Ishikawa (cell line): ENCODE measurements at regions not wholly inside any gene's neighbourhood (a gene's known extent, or its start where the extent isn't known, plus 50 kb on each side); places are given as distances from the start of the nearest gene placed in this dataset.

ENCODE experiments used
- CEBPB ChIP-seq: IDR thresholded peaks from 2 replicates; pipeline ENCODE4 v1.6.1; 2012
- CREB1 ChIP-seq: IDR thresholded peaks from 2 replicates; pipeline ENCODE4 v1.6.1; 2012; ENCODE audit warnings: low read depth
- EGR1 ChIP-seq: IDR thresholded peaks from 2 replicates; pipeline ENCODE4 v1.6.1; 2012
- EP300 ChIP-seq: IDR thresholded peaks from 2 replicates; pipeline ENCODE4 v1.6.1; 2012; ENCODE audit warnings: borderline replicate concordance
- FOXM1 ChIP-seq: IDR thresholded peaks from 2 replicates; pipeline ENCODE4 v1.6.1; 2012; ENCODE audit warnings: low read depth, borderline replicate concordance
- NFIC ChIP-seq: IDR thresholded peaks from 2 replicates; pipeline ENCODE4 v1.6.1; 2012
- RAD21 ChIP-seq: IDR thresholded peaks from 2 replicates; pipeline ENCODE4 v1.6.1; 2012; ENCODE audit warnings: low read depth
- TAF1 ChIP-seq: IDR thresholded peaks from 2 replicates; pipeline ENCODE4 v1.6.1; 2012; ENCODE audit warnings: low read depth, mild to moderate bottlenecking
- TCF12 ChIP-seq: IDR thresholded peaks from 2 replicates; pipeline ENCODE4 v1.6.1; 2012; ENCODE audit warnings: low read depth
- YY1 ChIP-seq: IDR thresholded peaks from 2 replicates; pipeline ENCODE4 v1.6.1; 2012; ENCODE audit warnings: low read depth
- ZBTB7A ChIP-seq: IDR thresholded peaks from 2 replicates; pipeline ENCODE4 v1.6.1; 2012; ENCODE audit warnings: low read depth
- TF ChIP-seq, protein P1 (sequence below): IDR thresholded peaks from 2 replicates; pipeline ENCODE4 v1.6.1; 2012; ENCODE audit warnings: low read depth, mild to moderate bottlenecking
- TF ChIP-seq, protein P2 (sequence below): IDR thresholded peaks from 2 replicates; pipeline ENCODE4 v1.6.1; 2012
- TF ChIP-seq, protein P3 (sequence below): IDR thresholded peaks from 2 replicates; pipeline ENCODE4 v1.6.1; 2012

DNA sequence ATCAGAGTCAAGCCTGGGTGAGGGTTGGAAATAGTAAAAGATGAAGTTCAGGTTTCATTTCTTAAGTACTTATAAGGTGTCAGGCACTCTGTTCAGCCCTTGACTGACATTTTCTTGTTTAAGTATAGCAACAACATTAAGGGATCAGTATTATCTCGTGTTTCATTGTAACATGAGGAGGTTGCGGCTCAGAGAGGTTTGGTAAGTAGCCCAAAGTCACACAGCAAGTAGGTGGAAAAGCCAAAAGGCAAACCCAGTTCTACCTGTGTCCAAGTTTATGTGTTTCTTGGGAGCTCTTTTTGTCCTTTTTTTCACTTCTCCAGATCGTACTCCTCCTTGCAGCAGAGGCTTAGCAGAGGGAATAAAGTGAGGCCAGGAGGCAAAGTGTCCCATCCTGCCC, 337.5 kb upstream of the KLF3 start:
- TF ChIP-seq EP300 = no peak
- no peak for TF ChIP-seq CEBPB
- TF ChIP-seq CREB1 = no peak
- TF ChIP-seq FOXM1 = no peak
- TF ChIP-seq RAD21 = no peak
- no peak for TF ChIP-seq TCF12
- no peak for TF ChIP-seq NFIC
- no peak for TF ChIP-seq EGR1
- TF ChIP-seq YY1 = no peak
- no peak for TF ChIP-seq TAF1
- TF ChIP-seq, protein P1, sequence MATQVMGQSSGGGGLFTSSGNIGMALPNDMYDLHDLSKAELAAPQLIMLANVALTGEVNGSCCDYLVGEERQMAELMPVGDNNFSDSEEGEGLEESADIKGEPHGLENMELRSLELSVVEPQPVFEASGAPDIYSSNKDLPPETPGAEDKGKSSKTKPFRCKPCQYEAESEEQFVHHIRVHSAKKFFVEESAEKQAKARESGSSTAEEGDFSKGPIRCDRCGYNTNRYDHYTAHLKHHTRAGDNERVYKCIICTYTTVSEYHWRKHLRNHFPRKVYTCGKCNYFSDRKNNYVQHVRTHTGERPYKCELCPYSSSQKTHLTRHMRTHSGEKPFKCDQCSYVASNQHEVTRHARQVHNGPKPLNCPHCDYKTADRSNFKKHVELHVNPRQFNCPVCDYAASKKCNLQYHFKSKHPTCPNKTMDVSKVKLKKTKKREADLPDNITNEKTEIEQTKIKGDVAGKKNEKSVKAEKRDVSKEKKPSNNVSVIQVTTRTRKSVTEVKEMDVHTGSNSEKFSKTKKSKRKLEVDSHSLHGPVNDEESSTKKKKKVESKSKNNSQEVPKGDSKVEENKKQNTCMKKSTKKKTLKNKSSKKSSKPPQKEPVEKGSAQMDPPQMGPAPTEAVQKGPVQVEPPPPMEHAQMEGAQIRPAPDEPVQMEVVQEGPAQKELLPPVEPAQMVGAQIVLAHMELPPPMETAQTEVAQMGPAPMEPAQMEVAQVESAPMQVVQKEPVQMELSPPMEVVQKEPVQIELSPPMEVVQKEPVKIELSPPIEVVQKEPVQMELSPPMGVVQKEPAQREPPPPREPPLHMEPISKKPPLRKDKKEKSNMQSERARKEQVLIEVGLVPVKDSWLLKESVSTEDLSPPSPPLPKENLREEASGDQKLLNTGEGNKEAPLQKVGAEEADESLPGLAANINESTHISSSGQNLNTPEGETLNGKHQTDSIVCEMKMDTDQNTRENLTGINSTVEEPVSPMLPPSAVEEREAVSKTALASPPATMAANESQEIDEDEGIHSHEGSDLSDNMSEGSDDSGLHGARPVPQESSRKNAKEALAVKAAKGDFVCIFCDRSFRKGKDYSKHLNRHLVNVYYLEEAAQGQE = no peak
- TF ChIP-seq, protein P2, sequence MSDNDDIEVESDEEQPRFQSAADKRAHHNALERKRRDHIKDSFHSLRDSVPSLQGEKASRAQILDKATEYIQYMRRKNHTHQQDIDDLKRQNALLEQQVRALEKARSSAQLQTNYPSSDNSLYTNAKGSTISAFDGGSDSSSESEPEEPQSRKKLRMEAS = no peak
- no peak for TF ChIP-seq ZBTB7A
- TF ChIP-seq, protein P3, sequence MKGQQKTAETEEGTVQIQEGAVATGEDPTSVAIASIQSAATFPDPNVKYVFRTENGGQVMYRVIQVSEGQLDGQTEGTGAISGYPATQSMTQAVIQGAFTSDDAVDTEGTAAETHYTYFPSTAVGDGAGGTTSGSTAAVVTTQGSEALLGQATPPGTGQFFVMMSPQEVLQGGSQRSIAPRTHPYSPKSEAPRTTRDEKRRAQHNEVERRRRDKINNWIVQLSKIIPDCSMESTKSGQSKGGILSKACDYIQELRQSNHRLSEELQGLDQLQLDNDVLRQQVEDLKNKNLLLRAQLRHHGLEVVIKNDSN = no peak
